Gastroesophageal sphincter (tissue), 3 donors: ENCODE measurements at regions not wholly inside any gene's neighbourhood (a gene's known extent, or its start where the extent isn't known, plus 50 kb on each side); places are given as distances from the start of the nearest gene placed in this dataset.

Source experiments
- EP300 ChIP-seq: sonication (generic); formaldehyde crosslinking; IDR thresholded peaks from one replicate; pipeline ENCODE4 v1.6.1; 2017; ENCODE audit warnings: antibody characterized with exemption, mild to moderate bottlenecking
- POLR2AphosphoS5 ChIP-seq: sonication (generic); formaldehyde crosslinking; IDR thresholded peaks from one replicate; pipeline ENCODE4 v1.6.1; 2017; ENCODE audit warnings: antibody characterized with exemption
- TF ChIP-seq, protein P1 (sequence below), 4 experiments: fragments of 200-600 bp in 2 of 4; fragments of 450-650 bp in 2 of 4; sonication (generic) in 1 of 4; IDR thresholded peaks; one replicate each; pipeline ENCODE4 v1.5.1; 2017 to 2019; ENCODE audit warnings: antibody characterized with exemption in 4 of 4, mild to moderate bottlenecking in 2 of 4, moderate library complexity in 2 of 4

DNA sequence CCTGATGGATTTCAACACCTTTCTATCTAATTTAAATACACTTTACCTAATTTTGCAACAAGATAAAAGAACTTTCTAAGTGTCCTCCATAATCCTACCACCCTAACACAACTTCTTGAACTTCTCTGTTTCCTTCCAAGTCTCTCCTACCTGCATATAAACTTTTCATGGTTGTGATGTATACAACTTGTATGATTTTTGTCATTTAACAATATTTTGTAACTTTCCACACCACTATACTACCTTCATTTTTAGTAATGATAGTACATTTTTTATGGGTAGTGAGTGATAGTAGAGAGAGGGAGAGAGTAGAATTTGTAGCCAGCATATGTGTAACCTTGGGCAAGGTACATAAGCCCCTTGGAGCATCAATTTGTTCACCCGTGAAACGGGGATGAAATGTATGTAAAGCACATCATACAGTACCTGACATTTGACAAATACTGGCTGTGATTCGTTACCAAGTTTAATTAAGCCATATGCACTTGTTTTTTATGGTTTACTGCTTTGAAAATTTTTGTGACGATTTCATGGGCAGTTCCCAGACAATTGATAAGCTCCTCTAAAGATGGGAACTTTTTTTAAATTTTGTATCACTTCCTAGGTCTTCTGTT lies 177.8 kb upstream of the SLC38A2 start:
- TF ChIP-seq, protein P1, sequence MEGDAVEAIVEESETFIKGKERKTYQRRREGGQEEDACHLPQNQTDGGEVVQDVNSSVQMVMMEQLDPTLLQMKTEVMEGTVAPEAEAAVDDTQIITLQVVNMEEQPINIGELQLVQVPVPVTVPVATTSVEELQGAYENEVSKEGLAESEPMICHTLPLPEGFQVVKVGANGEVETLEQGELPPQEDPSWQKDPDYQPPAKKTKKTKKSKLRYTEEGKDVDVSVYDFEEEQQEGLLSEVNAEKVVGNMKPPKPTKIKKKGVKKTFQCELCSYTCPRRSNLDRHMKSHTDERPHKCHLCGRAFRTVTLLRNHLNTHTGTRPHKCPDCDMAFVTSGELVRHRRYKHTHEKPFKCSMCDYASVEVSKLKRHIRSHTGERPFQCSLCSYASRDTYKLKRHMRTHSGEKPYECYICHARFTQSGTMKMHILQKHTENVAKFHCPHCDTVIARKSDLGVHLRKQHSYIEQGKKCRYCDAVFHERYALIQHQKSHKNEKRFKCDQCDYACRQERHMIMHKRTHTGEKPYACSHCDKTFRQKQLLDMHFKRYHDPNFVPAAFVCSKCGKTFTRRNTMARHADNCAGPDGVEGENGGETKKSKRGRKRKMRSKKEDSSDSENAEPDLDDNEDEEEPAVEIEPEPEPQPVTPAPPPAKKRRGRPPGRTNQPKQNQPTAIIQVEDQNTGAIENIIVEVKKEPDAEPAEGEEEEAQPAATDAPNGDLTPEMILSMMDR (IDR thresholded peaks at IDR 0.05): no peak
- no peak for TF ChIP-seq EP300
- TF ChIP-seq POLR2AphosphoS5: no peak
